ENCODE measurements at regions not wholly inside any gene's neighbourhood (a gene's known extent, or its start where the extent isn't known, plus 50 kb on each side); places are given as distances from the start of the nearest gene placed in this dataset.

GRCh38 chr22:22744412-22745224, 100.2 kb downstream of the GGTLC2 start:
- DNase-seq (ENCODE audit: low spot score): no peak

- peak; percentile 60 for DNase-seq (ENCODE audit: low spot score)
These were observed 101.0 kb downstream of the GGTLC2 start for GRCh38 chr22:22745225-22746060.

GRCh38 chr22:22746061-22746962, 101.9 kb downstream of the GGTLC2 start:
- DNase-seq (ENCODE audit: low spot score): no peak

- no peak for DNase-seq (ENCODE audit: low spot score)
These were observed 102.8 kb downstream of the GGTLC2 start for GRCh38 chr22:22746963-22747933.

- DNase-seq (ENCODE audit: low spot score): peak; percentile 66
These were observed 103.9 kb downstream of the GGTLC2 start for GRCh38 chr22:22748297-22748743.

DNA sequence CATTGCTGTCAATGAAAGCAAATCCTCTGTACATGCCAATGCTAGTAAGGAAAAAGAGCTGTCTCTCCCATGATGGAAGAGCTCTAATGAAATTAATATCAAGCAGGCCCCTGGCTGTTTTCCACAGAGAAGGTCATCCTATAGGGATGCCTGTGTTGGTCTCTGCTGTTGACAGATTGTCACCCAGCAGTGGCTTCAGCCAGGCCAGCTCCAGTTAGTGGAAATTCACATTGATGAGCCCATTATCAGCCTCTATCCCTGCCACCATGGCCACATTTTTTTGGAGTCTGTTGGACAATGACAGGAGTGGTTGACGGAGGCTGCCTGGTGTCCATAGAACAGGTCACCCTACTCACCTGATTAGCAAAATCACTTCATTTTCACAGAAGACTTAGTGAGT, 104.3 kb downstream of the GGTLC2 start:
- DNase-seq (ENCODE audit: low spot score): no peak

DNA sequence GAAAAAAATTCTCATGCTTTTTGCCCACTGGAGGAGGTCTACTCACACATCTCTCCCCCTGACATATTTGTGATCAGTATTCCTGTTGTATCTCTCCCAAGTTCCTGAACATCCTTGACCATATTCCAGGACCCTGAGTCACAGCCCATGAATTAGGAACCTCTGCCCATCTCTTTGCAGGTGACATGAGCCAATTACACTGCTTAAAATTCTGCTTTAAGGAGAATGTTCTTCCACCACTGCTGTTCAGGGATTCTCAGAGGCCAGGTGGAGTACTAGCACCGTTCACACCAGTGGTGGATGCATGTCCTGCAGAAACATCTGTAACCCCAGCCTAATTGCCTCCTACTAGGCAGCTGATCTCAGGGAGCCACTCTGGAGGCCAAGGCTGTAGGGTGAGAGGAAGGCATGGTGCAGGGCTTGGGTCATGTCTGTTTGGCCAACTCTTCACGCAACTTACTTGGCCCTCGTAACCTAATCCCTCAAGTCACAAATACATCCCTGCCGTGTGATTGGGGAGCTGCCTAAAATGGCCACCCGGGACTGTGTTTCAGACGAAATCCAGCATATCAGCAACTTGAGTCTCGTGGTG, 104.8 kb downstream of the GGTLC2 start:
- DNase-seq (ENCODE audit: low spot score): no peak

GRCh38 chr22:22750335-22751042, 106.1 kb downstream of the GGTLC2 start:
- DNase-seq (ENCODE audit: low spot score): no peak

GRCh38 chr22:22751043-22751603, 106.7 kb downstream of the GGTLC2 start:
- no peak for DNase-seq (ENCODE audit: low spot score)

- DNase-seq (ENCODE audit: low spot score): no peak
These were observed 107.8 kb downstream of the GGTLC2 start for GRCh38 chr22:22752199-22752555.

- DNase-seq (ENCODE audit: low spot score): peak; percentile 55
These were observed 108.4 kb downstream of the GGTLC2 start for GRCh38 chr22:22752556-22753477.

DNA sequence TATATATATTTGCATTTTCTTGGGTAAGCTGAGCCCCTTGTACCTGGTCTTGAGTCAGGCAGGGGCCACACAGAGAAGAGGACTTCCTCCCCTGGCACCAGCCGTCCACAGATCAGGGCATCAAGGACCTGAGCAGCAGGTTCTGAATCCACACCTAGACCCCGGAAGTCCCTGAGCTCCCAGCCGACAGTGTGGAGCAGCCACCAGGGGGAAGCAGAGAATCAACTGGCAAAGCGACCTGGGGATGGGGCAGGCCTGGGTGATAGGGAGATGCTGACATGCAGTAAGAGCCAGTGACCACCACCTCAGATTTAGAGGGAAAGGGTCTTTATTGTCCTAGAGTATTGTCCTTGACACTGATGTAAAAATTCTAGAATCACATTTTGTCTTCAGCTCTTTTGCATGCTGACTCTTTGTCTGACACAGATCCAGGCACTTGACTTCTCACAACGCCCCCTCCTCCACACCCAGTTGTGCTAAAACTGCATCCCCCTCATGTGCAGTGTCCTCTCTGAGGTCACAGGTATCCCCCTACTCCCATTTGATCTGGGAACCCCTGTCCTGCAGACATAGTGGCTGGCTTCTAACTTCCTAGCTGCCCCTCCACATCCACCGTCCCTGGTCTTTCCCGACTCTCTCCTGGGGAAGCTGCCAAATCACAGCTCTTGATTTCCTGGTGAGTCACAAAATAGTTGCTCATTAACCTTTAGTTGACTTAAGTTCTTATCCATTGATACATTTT, 109.3 kb downstream of the GGTLC2 start:
- DNase-seq (ENCODE audit: low spot score): peak; percentile 77

- DNase-seq (ENCODE audit: low spot score): no peak
These were observed 109.8 kb downstream of the GGTLC2 start for GRCh38 chr22:22754268-22754657.

DNA sequence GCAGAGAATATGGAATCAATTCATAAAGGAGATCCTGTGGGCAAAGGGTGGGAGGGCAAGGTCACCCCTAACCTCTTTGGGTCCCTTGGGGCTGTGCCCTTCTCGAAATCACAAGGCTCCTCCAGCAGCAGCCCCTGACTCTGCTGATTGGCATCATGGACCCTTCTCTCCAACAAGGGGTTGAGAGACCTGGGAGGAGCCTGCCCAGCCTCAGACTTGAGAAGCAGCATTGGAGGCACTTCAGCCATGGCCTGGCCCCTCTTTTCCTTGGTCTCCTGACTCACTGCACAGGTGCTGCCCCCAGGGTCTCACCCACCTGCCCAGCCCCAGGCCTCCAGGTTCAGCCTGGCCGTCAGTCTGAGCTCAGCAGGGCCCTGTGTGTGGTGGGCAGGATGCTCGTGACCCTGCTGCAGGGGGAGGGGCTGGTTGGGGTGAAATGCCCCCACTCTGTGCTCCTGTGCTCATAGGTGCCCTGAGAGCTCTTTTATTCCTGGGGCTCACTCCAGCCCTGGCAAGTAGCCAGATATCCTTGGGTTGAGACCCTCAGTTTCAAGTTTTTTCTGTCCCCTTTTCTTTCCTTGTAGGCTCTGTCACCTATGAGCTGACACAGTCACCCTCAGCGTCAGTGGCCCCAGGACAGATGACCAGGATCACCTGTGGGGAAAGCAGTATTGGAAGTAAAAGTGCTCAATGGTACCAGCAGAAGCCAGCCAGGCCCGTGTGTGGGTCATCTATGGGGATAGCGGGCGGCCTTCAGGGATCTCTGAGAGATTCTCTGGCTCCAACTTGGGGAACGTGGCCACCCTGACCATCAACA, 110.8 kb downstream of the GGTLC2 start:
- no peak for DNase-seq (ENCODE audit: low spot score)

- no peak for DNase-seq (ENCODE audit: low spot score)
These were observed 111.3 kb downstream of the GGTLC2 start for GRCh38 chr22:22755778-22756100.

- peak; percentile 8 for DNase-seq (ENCODE audit: low spot score)
These were observed 111.7 kb downstream of the GGTLC2 start for GRCh38 chr22:22756109-22756508.
